AG09319 (cell line): ENCODE measurements at regions not wholly inside any gene's neighbourhood (a gene's known extent, or its start where the extent isn't known, plus 50 kb on each side); places are given as distances from the start of the nearest gene placed in this dataset.
A peak's percentile ranks its signal among the peaks of the same experiment; 100 is the strongest.

ENCODE experiments used
- DNase-seq: peaks from one replicate; pipeline ENCODE4 v3.0.0-alpha.2; 2010; ENCODE audit warnings: low read depth; ENCODE audit errors: extremely low read depth
- CTCF ChIP-seq: IDR thresholded peaks from 2 replicates; pipeline ENCODE4 v1.5.1; 2011; ENCODE audit warnings: low read depth, mild to moderate bottlenecking, inconsistent platforms, low read length, moderate library complexity

DNA sequence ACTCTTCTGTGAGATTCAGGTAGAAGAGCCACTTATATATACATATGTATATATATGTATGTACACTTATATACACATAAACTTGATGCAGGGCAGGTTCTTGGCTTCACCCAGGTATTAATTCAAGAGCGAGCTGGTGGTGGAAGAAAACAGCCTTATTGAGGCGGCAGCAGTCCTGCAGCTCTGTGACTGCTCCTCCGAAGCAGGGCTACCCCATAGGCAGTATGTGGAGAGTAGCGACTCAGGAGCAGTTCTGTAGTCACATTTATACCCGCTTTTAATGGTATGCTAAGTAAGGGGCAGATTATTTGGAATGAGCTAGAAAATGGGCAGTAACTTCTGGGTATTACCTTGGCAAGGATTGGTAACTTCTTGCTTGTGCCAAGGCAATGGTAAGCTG lies 280.6 kb upstream of the TFPI start:
- no peak for TF ChIP-seq CTCF
- no peak for DNase-seq

DNA sequence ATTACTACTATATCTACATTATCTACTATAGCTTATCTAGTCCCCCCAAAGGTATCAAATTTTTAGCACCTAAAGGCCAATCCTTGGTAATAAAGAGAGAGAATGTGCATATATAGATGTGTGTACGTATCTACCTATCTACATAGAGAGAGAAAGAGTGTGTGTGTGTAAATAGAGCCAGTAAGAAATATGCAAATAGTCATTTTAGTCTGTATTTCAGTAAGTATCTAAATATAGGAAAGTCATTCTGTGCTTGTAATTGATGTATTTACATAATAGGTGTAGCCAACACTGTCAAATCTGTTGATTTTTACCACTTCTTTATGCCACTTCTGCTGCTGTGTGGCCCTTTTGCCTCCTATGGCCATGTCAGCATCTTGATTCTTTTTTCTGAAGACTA lies 284.5 kb upstream of the TFPI start:
- TF ChIP-seq CTCF = no peak
- no peak for DNase-seq

DNA sequence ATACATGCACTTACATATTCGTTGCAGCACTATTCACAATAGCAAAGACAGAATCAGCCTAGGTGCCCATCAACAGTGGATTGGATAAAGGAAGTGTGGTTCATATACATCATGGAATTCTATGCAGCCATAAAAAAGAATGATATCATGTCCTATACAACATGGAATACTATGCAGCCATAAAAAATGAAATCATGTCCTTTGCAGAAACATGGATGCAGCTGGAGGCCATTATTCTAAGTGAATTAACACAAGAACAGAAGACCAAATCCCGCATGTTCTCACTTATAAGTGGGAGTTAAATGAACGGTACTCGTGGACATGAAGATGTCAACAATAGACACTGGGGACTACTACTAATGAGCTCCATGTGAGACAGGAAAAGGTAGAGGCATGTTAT lies 288.1 kb upstream of the TFPI start:
- no peak for TF ChIP-seq CTCF
- DNase-seq = no peak

GRCh38 chr2:187842978-187843847 lies 289.0 kb upstream of the TFPI start:
- DNase-seq = peak; percentile 39
- peak; percentile 56 for TF ChIP-seq CTCF

DNA sequence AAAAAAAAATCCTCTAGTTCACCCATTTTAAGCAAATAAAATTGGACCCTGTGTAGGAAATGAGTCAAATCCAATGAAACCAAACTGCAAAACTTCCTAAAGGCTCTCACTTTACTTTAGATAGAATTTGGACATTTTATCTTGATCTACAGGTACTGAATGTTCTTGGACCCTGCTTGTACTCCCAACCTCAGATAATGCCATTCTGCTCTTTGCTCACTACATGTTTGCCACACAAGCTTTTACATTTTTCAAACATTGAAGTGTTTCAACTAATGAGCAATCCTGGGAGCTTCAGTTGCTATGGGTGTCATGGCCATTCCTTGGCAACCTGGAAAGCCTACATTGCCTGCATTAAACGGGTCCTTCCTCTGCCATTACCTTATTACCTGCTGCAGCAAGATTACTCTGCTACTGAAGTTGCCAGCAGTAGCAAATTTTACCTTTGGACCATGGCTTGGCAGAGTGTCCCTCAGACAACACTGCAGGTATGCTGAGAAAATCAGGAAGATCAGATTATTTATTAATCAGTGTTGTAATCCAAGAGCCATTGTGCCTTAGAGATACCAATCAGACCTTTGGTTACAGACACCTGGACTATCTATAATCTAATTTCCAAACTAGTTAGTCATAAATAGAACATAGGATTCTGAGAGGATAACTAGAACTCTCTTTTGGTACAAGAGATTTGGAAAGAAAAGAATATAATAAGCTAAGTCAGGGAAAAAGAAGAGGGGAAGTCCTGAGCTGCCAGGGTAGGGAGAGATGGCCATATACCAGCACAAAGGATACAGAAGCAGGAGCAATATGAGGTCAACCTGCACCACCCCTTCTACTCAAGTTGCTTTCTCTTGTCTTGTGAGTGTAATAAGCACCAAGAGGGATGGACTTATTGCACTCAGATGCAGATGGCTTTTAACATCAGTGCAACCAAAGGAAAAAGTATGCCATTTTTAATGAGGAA lies 293.3 kb upstream of the TFPI start:
- no peak for TF ChIP-seq CTCF
- DNase-seq = no peak

- DNase-seq = no peak
- TF ChIP-seq CTCF = no peak
These were observed 297.8 kb upstream of the TFPI start for GRCh38 chr2:187851955-187852561.
